ENCODE measurements at regions not wholly inside any gene's neighbourhood (a gene's known extent, or its start where the extent isn't known, plus 50 kb on each side); places are given as distances from the start of the nearest gene placed in this dataset.

GRCh38 chr1:213656503-213656902 lies 331.3 kb upstream of the PROX1 start:
- no peaks in the 10 kb centered on the region for H3K27me3 ChIP-seq (ENCODE audit: control insufficient read depth in 1 of 2, insufficient read depth in 2 of 2, low read length in 2 of 2)
- no peak for TF ChIP-seq CTCF (IDR thresholded peaks at IDR 0.05)
- ATAC-seq (ENCODE audit: poor library complexity) (no peak), DNase-seq (no peak)
- POLR2A ChIA-PET: no interaction called here
- no peak overlapping the region for H3K27ac ChIP-seq (ENCODE audit: low read depth in 1 of 2, low read length in 2 of 2)
- no peaks in the 10 kb centered on the region for H3K36me3 ChIP-seq (ENCODE audit: insufficient read depth, low read length)
- H3K9me3 ChIP-seq (ENCODE audit: control insufficient read depth in 1 of 2, insufficient read depth in 1 of 2, low read length in 2 of 2): no peaks in the 10 kb centered on the region
- H3K4me1 ChIP-seq (ENCODE audit: insufficient read depth, low read length): no peaks in the 10 kb centered on the region
- Mint-ChIP-seq H3K27ac (no peak overlapping the region), H3K27me3 (no peaks in the 10 kb centered on the region), H3K36me3 (ENCODE audit: low read depth) (no peaks in the 10 kb centered on the region), H3K9me3 (no peaks in the 10 kb centered on the region), H3K4me1 (ENCODE audit: low read depth) (no peaks in the 10 kb centered on the region), H3K4me3 (no peak overlapping the region)
- H3K4me3 ChIP-seq (ENCODE audit: low read length): no peak overlapping the region
- intact Hi-C loops (cut with DNase I, micrococcal nuclease): no loop called here
- CTCF ChIA-PET: no interaction called here

GRCh38 chr1:213657013-213657412 lies 330.8 kb upstream of the PROX1 start:
- ATAC-seq (ENCODE audit: poor library complexity) (no peak), DNase-seq (no peak)
- Histone ChIP-seq H3K27ac (ENCODE audit: low read depth in 1 of 2, low read length in 2 of 2) (no peak overlapping the region), H3K4me3 (ENCODE audit: low read length) (no peak overlapping the region), H3K4me1 (ENCODE audit: insufficient read depth, low read length) (no peaks in the 10 kb centered on the region), H3K36me3 (ENCODE audit: insufficient read depth, low read length) (no peaks in the 10 kb centered on the region), H3K9me3 (ENCODE audit: control insufficient read depth in 1 of 2, insufficient read depth in 1 of 2, low read length in 2 of 2) (no peaks in the 10 kb centered on the region), H3K27me3 (ENCODE audit: control insufficient read depth in 1 of 2, insufficient read depth in 2 of 2, low read length in 2 of 2) (no peaks in the 10 kb centered on the region)
- Mint-ChIP-seq H3K9me3 (no peaks in the 10 kb centered on the region), H3K36me3 (ENCODE audit: low read depth) (no peaks in the 10 kb centered on the region), H3K27ac (no peak overlapping the region), H3K27me3 (no peaks in the 10 kb centered on the region), H3K4me1 (ENCODE audit: low read depth) (no peaks in the 10 kb centered on the region), H3K4me3 (no peak overlapping the region)
- ChIA-PET CTCF (no interaction called here), POLR2A (no interaction called here)
- intact Hi-C loops (cut with DNase I, micrococcal nuclease): no loop called here
- TF ChIP-seq CTCF (IDR thresholded peaks at IDR 0.05): no peak

GRCh38 chr1:213657879-213658278 lies 329.9 kb upstream of the PROX1 start:
- Mint-ChIP-seq H3K27ac (no peak overlapping the region), H3K4me3 (no peak overlapping the region), H3K9me3 (no peaks in the 10 kb centered on the region), H3K4me1 (ENCODE audit: low read depth) (no peaks in the 10 kb centered on the region), H3K27me3 (peaks cover 5% of the 10 kb centered on the region), H3K36me3 (ENCODE audit: low read depth) (no peaks in the 10 kb centered on the region)
- Histone ChIP-seq H3K4me1 (ENCODE audit: insufficient read depth, low read length) (no peaks in the 10 kb centered on the region), H3K27ac (ENCODE audit: low read depth in 1 of 2, low read length in 2 of 2) (no peak overlapping the region), H3K4me3 (ENCODE audit: low read length) (no peak overlapping the region), H3K9me3 (ENCODE audit: control insufficient read depth in 1 of 2, insufficient read depth in 1 of 2, low read length in 2 of 2) (no peaks in the 10 kb centered on the region), H3K27me3 (ENCODE audit: control insufficient read depth in 1 of 2, insufficient read depth in 2 of 2, low read length in 2 of 2) (no peaks in the 10 kb centered on the region), H3K36me3 (ENCODE audit: insufficient read depth, low read length) (no peaks in the 10 kb centered on the region)
- intact Hi-C loops (cut with DNase I, micrococcal nuclease): no loop called here
- ChIA-PET POLR2A (no interaction called here), CTCF (no interaction called here)
- DNase-seq (no peak), ATAC-seq (ENCODE audit: poor library complexity) (no peak)
- TF ChIP-seq CTCF (IDR thresholded peaks at IDR 0.05): no peak

All from CD4-positive, alpha-beta T cell (primary cell).